Fibroblast of lung (primary cell): ENCODE measurements at regions not wholly inside any gene's neighbourhood (a gene's known extent, or its start where the extent isn't known, plus 50 kb on each side); places are given as distances from the start of the nearest gene placed in this dataset.

ENCODE experiments used
- CTCF ChIP-seq, 2 donors: IDR thresholded peaks in 1 of 2; conservative IDR thresholded peaks in 1 of 2; 1 replicate in 1 of 2; 2 replicates in 1 of 2; pipeline ENCODE4 v1.5.1; 2011 to 2012; ENCODE audit warnings: low read length in 2 of 2, control low read depth in 1 of 2, inconsistent platforms in 1 of 2, low read depth in 1 of 2, mild to moderate bottlenecking in 1 of 2
- EZH2 ChIP-seq: IDR thresholded peaks from 2 replicates; pipeline ENCODE4 v1.5.1; 2012; ENCODE audit warnings: low read length, control low read depth, mild to moderate bottlenecking; ENCODE audit errors: missing control alignments

- TF ChIP-seq CTCF (conservative IDR thresholded peaks at IDR 0.05 in 1 of 2, IDR thresholded peaks at IDR 0.05 in 1 of 2; ENCODE audit: low read depth in 1 of 2, low read length in 2 of 2) (peak; percentile 62 to 66), EZH2 (no peak)
Measured at GRCh38 chr18:70489986-70490933, 201.4 kb downstream of the SOCS6 start.
